K562 (cell line): ENCODE measurements at regions not wholly inside any gene's neighbourhood (a gene's known extent, or its start where the extent isn't known, plus 50 kb on each side); places are given as distances from the start of the nearest gene placed in this dataset.

Experiments used
- BMI1 ChIP-seq: fragments of 150-350 bp; IDR thresholded peaks from 2 replicates; pipeline ENCODE4 v1.6.1; 2014; ENCODE audit warnings: low read length
- SAFB ChIP-seq: fragments of 200-400 bp; formaldehyde crosslinking; IDR thresholded peaks from 2 replicates; pipeline ENCODE4 v1.6.1; 2017; ENCODE audit warnings: low read depth, low read length, borderline replicate concordance
- SMARCE1 ChIP-seq: fragments of 450-650 bp; IDR thresholded peaks from 2 replicates; pipeline ENCODE4 v1.7.1; 2016; ENCODE audit warnings: mild to moderate bottlenecking
- WHSC1 ChIP-seq: IDR thresholded peaks from one replicate; pipeline ENCODE4 v1.6.1; 2012; ENCODE audit warnings: low read length, control low read depth, inconsistent platforms
- TF ChIP-seq, protein P1 (sequence below): fragments of 450-650 bp; formaldehyde crosslinking; conservative IDR thresholded peaks from 2 replicates; pipeline ENCODE4 v1.4.0; 2022; ENCODE audit warnings: mild to moderate bottlenecking, missing genetic modification characterization
- TF ChIP-seq, protein P2 (sequence below): fragments of 200-600 bp; sonication (generic); IDR thresholded peaks from one replicate; pipeline ENCODE4 v1.6.1; 2012; ENCODE audit warnings: mild to moderate bottlenecking, low read depth, low read length, inconsistent platforms
- TF ChIP-seq, protein P3 (sequence below): fragments of 250-450 bp; sonication (Bioruptor Pico); IDR thresholded peaks from 2 replicates; pipeline ENCODE4 v1.5.0; 2022; ENCODE audit warnings: mild to moderate bottlenecking

DNA sequence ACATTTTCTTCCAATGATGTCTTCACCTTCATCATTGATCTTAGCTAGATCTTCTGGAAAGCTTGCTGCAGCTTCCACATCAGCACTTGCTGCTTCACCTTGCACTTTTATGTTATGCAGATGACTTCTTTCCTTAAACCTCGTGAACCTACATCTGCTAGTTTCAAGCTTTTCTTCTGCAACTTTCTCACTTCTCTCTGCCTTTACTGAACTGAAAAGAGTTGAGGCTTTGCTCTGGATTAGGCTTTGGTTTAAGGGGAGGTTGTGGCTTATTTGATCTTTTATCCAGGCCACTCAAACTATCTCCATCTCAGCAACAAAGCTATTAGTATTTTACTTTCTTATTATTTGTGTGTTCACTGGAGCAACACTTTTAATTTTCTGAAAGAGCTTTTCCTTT lies 125.5 kb upstream of the POM121L12 start (continued):
- TF ChIP-seq BMI1 (no peak), SAFB (no peak), WHSC1 (no peak), SMARCE1 (no peak)
- TF ChIP-seq, protein P1, sequence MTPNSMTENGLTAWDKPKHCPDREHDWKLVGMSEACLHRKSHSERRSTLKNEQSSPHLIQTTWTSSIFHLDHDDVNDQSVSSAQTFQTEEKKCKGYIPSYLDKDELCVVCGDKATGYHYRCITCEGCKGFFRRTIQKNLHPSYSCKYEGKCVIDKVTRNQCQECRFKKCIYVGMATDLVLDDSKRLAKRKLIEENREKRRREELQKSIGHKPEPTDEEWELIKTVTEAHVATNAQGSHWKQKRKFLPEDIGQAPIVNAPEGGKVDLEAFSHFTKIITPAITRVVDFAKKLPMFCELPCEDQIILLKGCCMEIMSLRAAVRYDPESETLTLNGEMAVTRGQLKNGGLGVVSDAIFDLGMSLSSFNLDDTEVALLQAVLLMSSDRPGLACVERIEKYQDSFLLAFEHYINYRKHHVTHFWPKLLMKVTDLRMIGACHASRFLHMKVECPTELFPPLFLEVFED (CRISPR knock-in tag): no peak
- TF ChIP-seq, protein P2, sequence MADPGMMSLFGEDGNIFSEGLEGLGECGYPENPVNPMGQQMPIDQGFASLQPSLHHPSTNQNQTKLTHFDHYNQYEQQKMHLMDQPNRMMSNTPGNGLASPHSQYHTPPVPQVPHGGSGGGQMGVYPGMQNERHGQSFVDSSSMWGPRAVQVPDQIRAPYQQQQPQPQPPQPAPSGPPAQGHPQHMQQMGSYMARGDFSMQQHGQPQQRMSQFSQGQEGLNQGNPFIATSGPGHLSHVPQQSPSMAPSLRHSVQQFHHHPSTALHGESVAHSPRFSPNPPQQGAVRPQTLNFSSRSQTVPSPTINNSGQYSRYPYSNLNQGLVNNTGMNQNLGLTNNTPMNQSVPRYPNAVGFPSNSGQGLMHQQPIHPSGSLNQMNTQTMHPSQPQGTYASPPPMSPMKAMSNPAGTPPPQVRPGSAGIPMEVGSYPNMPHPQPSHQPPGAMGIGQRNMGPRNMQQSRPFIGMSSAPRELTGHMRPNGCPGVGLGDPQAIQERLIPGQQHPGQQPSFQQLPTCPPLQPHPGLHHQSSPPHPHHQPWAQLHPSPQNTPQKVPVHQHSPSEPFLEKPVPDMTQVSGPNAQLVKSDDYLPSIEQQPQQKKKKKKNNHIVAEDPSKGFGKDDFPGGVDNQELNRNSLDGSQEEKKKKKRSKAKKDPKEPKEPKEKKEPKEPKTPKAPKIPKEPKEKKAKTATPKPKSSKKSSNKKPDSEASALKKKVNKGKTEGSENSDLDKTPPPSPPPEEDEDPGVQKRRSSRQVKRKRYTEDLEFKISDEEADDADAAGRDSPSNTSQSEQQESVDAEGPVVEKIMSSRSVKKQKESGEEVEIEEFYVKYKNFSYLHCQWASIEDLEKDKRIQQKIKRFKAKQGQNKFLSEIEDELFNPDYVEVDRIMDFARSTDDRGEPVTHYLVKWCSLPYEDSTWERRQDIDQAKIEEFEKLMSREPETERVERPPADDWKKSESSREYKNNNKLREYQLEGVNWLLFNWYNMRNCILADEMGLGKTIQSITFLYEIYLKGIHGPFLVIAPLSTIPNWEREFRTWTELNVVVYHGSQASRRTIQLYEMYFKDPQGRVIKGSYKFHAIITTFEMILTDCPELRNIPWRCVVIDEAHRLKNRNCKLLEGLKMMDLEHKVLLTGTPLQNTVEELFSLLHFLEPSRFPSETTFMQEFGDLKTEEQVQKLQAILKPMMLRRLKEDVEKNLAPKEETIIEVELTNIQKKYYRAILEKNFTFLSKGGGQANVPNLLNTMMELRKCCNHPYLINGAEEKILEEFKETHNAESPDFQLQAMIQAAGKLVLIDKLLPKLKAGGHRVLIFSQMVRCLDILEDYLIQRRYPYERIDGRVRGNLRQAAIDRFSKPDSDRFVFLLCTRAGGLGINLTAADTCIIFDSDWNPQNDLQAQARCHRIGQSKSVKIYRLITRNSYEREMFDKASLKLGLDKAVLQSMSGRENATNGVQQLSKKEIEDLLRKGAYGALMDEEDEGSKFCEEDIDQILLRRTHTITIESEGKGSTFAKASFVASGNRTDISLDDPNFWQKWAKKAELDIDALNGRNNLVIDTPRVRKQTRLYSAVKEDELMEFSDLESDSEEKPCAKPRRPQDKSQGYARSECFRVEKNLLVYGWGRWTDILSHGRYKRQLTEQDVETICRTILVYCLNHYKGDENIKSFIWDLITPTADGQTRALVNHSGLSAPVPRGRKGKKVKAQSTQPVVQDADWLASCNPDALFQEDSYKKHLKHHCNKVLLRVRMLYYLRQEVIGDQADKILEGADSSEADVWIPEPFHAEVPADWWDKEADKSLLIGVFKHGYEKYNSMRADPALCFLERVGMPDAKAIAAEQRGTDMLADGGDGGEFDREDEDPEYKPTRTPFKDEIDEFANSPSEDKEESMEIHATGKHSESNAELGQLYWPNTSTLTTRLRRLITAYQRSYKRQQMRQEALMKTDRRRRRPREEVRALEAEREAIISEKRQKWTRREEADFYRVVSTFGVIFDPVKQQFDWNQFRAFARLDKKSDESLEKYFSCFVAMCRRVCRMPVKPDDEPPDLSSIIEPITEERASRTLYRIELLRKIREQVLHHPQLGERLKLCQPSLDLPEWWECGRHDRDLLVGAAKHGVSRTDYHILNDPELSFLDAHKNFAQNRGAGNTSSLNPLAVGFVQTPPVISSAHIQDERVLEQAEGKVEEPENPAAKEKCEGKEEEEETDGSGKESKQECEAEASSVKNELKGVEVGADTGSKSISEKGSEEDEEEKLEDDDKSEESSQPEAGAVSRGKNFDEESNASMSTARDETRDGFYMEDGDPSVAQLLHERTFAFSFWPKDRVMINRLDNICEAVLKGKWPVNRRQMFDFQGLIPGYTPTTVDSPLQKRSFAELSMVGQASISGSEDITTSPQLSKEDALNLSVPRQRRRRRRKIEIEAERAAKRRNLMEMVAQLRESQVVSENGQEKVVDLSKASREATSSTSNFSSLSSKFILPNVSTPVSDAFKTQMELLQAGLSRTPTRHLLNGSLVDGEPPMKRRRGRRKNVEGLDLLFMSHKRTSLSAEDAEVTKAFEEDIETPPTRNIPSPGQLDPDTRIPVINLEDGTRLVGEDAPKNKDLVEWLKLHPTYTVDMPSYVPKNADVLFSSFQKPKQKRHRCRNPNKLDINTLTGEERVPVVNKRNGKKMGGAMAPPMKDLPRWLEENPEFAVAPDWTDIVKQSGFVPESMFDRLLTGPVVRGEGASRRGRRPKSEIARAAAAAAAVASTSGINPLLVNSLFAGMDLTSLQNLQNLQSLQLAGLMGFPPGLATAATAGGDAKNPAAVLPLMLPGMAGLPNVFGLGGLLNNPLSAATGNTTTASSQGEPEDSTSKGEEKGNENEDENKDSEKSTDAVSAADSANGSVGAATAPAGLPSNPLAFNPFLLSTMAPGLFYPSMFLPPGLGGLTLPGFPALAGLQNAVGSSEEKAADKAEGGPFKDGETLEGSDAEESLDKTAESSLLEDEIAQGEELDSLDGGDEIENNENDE: no peak
- TF ChIP-seq, protein P3, sequence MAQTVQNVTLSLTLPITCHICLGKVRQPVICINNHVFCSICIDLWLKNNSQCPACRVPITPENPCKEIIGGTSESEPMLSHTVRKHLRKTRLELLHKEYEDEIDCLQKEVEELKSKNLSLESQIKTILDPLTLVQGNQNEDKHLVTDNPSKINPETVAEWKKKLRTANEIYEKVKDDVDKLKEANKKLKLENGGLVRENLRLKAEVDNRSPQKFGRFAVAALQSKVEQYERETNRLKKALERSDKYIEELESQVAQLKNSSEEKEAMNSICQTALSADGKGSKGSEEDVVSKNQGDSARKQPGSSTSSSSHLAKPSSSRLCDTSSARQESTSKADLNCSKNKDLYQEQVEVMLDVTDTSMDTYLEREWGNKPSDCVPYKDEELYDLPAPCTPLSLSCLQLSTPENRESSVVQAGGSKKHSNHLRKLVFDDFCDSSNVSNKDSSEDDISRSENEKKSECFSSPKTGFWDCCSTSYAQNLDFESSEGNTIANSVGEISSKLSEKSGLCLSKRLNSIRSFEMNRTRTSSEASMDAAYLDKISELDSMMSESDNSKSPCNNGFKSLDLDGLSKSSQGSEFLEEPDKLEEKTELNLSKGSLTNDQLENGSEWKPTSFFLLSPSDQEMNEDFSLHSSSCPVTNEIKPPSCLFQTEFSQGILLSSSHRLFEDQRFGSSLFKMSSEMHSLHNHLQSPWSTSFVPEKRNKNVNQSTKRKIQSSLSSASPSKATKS (CRISPR knock-in tag): no peak
